ENCODE measurements at regions not wholly inside any gene's neighbourhood (a gene's known extent, or its start where the extent isn't known, plus 50 kb on each side); places are given as distances from the start of the nearest gene placed in this dataset.

- Histone ChIP-seq H3K4me3 (ENCODE audit: low read length, poor library complexity, severe bottlenecking) (no peak overlapping the region), H3K9me3 (ENCODE audit: insufficient read depth, low read depth, low read length) (no peaks in the 10 kb centered on the region; the same call in 1 of the 2 replicates), H3K9ac (ENCODE audit: low read depth, low read length, poor library complexity, severe bottlenecking) (no peak overlapping the region), H2AFZ (ENCODE audit: low read length) (no peak overlapping the region), H4K20me1 (ENCODE audit: insufficient read depth, low read length, poor library complexity, severe bottlenecking) (no peaks in the 10 kb centered on the region), H3K36me3 (ENCODE audit: insufficient read depth, low read length) (no peaks in the 10 kb centered on the region), H3K27me3 (ENCODE audit: insufficient read depth, low read length, poor library complexity, severe bottlenecking) (no peaks in the 10 kb centered on the region), H3K9me2 (replicated peaks; ENCODE audit: low read depth, low read length) (no peaks in the 10 kb centered on the region), H3K79me2 (ENCODE audit: insufficient read depth, low read length) (no peaks in the 10 kb centered on the region), H3F3A (ENCODE audit: low read depth) (no peaks in the 10 kb centered on the region), H3K4me1 (ENCODE audit: insufficient read depth, low read length, poor library complexity, severe bottlenecking) (no peaks in the 10 kb centered on the region), H3K4me2 (ENCODE audit: low read depth, low read length, poor library complexity, severe bottlenecking) (no peak overlapping the region)
- TF ChIP-seq, protein P1, sequence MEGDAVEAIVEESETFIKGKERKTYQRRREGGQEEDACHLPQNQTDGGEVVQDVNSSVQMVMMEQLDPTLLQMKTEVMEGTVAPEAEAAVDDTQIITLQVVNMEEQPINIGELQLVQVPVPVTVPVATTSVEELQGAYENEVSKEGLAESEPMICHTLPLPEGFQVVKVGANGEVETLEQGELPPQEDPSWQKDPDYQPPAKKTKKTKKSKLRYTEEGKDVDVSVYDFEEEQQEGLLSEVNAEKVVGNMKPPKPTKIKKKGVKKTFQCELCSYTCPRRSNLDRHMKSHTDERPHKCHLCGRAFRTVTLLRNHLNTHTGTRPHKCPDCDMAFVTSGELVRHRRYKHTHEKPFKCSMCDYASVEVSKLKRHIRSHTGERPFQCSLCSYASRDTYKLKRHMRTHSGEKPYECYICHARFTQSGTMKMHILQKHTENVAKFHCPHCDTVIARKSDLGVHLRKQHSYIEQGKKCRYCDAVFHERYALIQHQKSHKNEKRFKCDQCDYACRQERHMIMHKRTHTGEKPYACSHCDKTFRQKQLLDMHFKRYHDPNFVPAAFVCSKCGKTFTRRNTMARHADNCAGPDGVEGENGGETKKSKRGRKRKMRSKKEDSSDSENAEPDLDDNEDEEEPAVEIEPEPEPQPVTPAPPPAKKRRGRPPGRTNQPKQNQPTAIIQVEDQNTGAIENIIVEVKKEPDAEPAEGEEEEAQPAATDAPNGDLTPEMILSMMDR (conservative IDR thresholded peaks at IDR 0.05; ENCODE audit: low read length) = no peak
- TF ChIP-seq EZH2phosphoT487 (IDR thresholded peaks at IDR 0.05; ENCODE audit: borderline replicate concordance) = no peak
Observed at GRCh38 chr13:44266305-44266704, 107.3 kb upstream of the SERP2 start.

DNA sequence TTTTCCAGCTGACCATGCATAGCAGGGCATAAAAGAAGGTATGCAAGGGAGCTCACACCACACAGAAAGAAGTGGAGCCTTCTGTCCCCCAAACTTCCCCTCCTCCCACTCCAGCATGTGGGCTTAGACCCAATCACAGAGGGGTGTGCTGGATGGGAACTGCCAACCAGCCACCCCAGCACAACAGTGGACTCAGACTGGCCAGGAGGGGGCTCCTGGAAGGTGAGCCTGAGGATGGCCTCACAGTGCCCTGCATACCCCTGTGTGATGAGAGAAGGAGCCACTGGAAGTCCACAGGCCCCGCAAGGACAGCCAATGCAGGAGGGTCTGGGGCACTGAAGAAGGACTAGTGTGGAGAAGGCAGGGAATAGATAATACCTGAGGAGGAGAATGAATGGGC, 106.9 kb upstream of the SERP2 start:
- Histone ChIP-seq H3K36me3 (ENCODE audit: insufficient read depth, low read length) (no peaks in the 10 kb centered on the region), H3K9me2 (replicated peaks; ENCODE audit: low read depth, low read length) (no peaks in the 10 kb centered on the region), H3K27me3 (ENCODE audit: insufficient read depth, low read length, poor library complexity, severe bottlenecking) (no peaks in the 10 kb centered on the region), H2AFZ (ENCODE audit: low read length) (no peak overlapping the region), H3K79me2 (ENCODE audit: insufficient read depth, low read length) (no peaks in the 10 kb centered on the region), H3K4me3 (ENCODE audit: low read length, poor library complexity, severe bottlenecking) (no peak overlapping the region), H3K9ac (ENCODE audit: low read depth, low read length, poor library complexity, severe bottlenecking) (no peak overlapping the region), H3K4me2 (ENCODE audit: low read depth, low read length, poor library complexity, severe bottlenecking) (no peak overlapping the region), H3K4me1 (ENCODE audit: insufficient read depth, low read length, poor library complexity, severe bottlenecking) (no peaks in the 10 kb centered on the region), H3K9me3 (ENCODE audit: insufficient read depth, low read depth, low read length) (no peaks in the 10 kb centered on the region; the same call in 1 of the 2 replicates), H4K20me1 (ENCODE audit: insufficient read depth, low read length, poor library complexity, severe bottlenecking) (no peaks in the 10 kb centered on the region), H3F3A (ENCODE audit: low read depth) (no peaks in the 10 kb centered on the region)
- TF ChIP-seq, protein P1 (conservative IDR thresholded peaks at IDR 0.05; ENCODE audit: low read length) = no peak
- no peak for TF ChIP-seq EZH2phosphoT487 (IDR thresholded peaks at IDR 0.05; ENCODE audit: borderline replicate concordance)

GRCh38 chr13:44267203-44267602, 106.4 kb upstream of the SERP2 start:
- Histone ChIP-seq H3K27me3 (ENCODE audit: insufficient read depth, low read length, poor library complexity, severe bottlenecking) (no peaks in the 10 kb centered on the region), H3K4me1 (ENCODE audit: insufficient read depth, low read length, poor library complexity, severe bottlenecking) (no peaks in the 10 kb centered on the region), H3K4me3 (ENCODE audit: low read length, poor library complexity, severe bottlenecking) (no peak overlapping the region), H3K9ac (ENCODE audit: low read depth, low read length, poor library complexity, severe bottlenecking) (no peak overlapping the region), H2AFZ (ENCODE audit: low read length) (no peak overlapping the region), H3K79me2 (ENCODE audit: insufficient read depth, low read length) (no peaks in the 10 kb centered on the region), H3F3A (ENCODE audit: low read depth) (no peaks in the 10 kb centered on the region), H3K9me2 (replicated peaks; ENCODE audit: low read depth, low read length) (no peaks in the 10 kb centered on the region), H3K36me3 (ENCODE audit: insufficient read depth, low read length) (no peaks in the 10 kb centered on the region), H4K20me1 (ENCODE audit: insufficient read depth, low read length, poor library complexity, severe bottlenecking) (no peaks in the 10 kb centered on the region), H3K4me2 (ENCODE audit: low read depth, low read length, poor library complexity, severe bottlenecking) (no peak overlapping the region), H3K9me3 (ENCODE audit: insufficient read depth, low read depth, low read length) (no peaks in the 10 kb centered on the region; the same call in 1 of the 2 replicates)
- TF ChIP-seq EZH2phosphoT487 (IDR thresholded peaks at IDR 0.05; ENCODE audit: borderline replicate concordance) = no peak
- TF ChIP-seq, protein P1 (conservative IDR thresholded peaks at IDR 0.05; ENCODE audit: low read length) = no peak
